GM12878 (cell line): ENCODE measurements at regions not wholly inside any gene's neighbourhood (a gene's known extent, or its start where the extent isn't known, plus 50 kb on each side); places are given as distances from the start of the nearest gene placed in this dataset.

ENCODE experiments used
- ATAC-seq: fragments of 200-7000 bp; cut with Tn5 transposase; 3 replicates; pipeline ENCODE4 v1.9.1; 2020; ENCODE audit warnings: mild to moderate bottlenecking, moderate library complexity
- BruUV-seq: library from RNA; stranded (reverse); fragments of 400-500 nt; replicated peaks from 2 replicates; lab custom pipeline; 2021; lab: Mats Ljungman, UMichigan
- CTCF ChIA-PET: fragments of 300-600 bp; sonication (Branson Sonifier 250); formaldehyde crosslinking; extraction: SDS; loops from one replicate; lab custom pipeline; 2021; ENCODE audit warnings: inconsistent platforms; lab: Yijun Ruan, JAX
- POLR2A ChIA-PET: fragments of 350-600 bp; formaldehyde crosslinking; extraction: SDS; loops from one replicate; lab custom pipeline; 2021; ENCODE audit warnings: inconsistent platforms; lab: Charles Lee
- RAD21 ChIA-PET: fragments of 300-600 bp; sonication (Branson Sonifier 250); formaldehyde crosslinking; loops from one replicate; lab custom pipeline; 2023; ENCODE audit warnings: antibody characterized with exemption; ENCODE audit not compliant: unreplicated experiment; lab: Charles Lee
- SMC1A ChIA-PET: fragments of 300-600 bp; sonication (Branson Sonifier 250); formaldehyde crosslinking; loops from one replicate; lab custom pipeline; 2023; ENCODE audit not compliant: unreplicated experiment, uncharacterized antibody; lab: Charles Lee
- DNase-seq: peaks from one replicate; pipeline ENCODE4 v3.0.0-alpha.2; 2011; ENCODE audit warnings: low read depth, low spot score
- FAIRE-seq: peaks from 3 replicates; lab custom pipeline; 2011; peaks lifted over from hg19 to GRCh38; lab: Jason Lieb, UNC
- H2AFZ ChIP-seq: 2 replicates; pipeline ENCODE4 v1.6.0; 2011; ENCODE audit warnings: low read depth, low read length, control low read depth; ENCODE audit not compliant: control insufficient read depth
- H3K27ac ChIP-seq: 2 replicates; pipeline ENCODE4 v1.5.1; 2011; ENCODE audit warnings: control low read depth; ENCODE audit not compliant: control insufficient read depth, insufficient read depth
- H3K27me3 ChIP-seq, 2 experiments: replicated peaks in 1 of 2; 2 replicates each; pipeline versions ENCODE4 v1.6.0 to v1.6.1; 2011; ENCODE audit warnings: low read length in 1 of 2; ENCODE audit not compliant: control insufficient read depth in 2 of 2, insufficient read depth in 2 of 2
- H3K36me3 ChIP-seq, 2 experiments: 2 replicates each; pipeline ENCODE4 v1.5.1; 2011; ENCODE audit warnings: low read length in 1 of 2; ENCODE audit not compliant: control insufficient read depth in 2 of 2, insufficient read depth in 2 of 2
- H3K4me1 ChIP-seq: 2 replicates; pipeline ENCODE4 v1.6.1; 2011; ENCODE audit warnings: mild to moderate bottlenecking, low read length, moderate library complexity, mixed read lengths; ENCODE audit not compliant: control insufficient read depth, insufficient read depth
- H3K4me2 ChIP-seq: 2 replicates; pipeline ENCODE4 v1.6.0; 2011; ENCODE audit warnings: control low read depth; ENCODE audit not compliant: control insufficient read depth, insufficient read depth
- H3K4me3 ChIP-seq: fragments of 200-600 bp; sonication (generic); 2 replicates; pipeline ENCODE4 v1.5.1; 2016
- H3K79me2 ChIP-seq: 2 replicates; pipeline ENCODE4 v1.6.0; 2011; ENCODE audit warnings: low read length; ENCODE audit not compliant: control insufficient read depth, insufficient read depth
- H3K9ac ChIP-seq: 2 replicates; pipeline ENCODE4 v1.8.0; 2011; ENCODE audit warnings: low read length, control low read depth, mixed read lengths; ENCODE audit not compliant: control insufficient read depth, insufficient read depth
- H3K9me3 ChIP-seq: replicated peaks from 3 replicates; pipeline ENCODE4 v1.5.1; 2011; ENCODE audit warnings: mild to moderate bottlenecking, low read length; ENCODE audit not compliant: control insufficient read depth, insufficient read depth
- H4K20me1 ChIP-seq: 2 replicates; pipeline ENCODE4 v1.6.0; 2011; ENCODE audit not compliant: control insufficient read depth, insufficient read depth
- ASH2L ChIP-seq: fragments of 300-600, 200-600 bp; sonication (generic); IDR thresholded peaks from 2 replicates; pipeline ENCODE4 v1.6.1; 2017; ENCODE audit warnings: low read depth, mild to moderate bottlenecking, borderline replicate concordance
- LARP7 ChIP-seq: fragments of 450-650 bp; IDR thresholded peaks from 2 replicates; pipeline ENCODE4 v1.6.1; 2017; ENCODE audit warnings: mild to moderate bottlenecking
- MEF2A ChIP-seq: IDR thresholded peaks from 2 replicates; pipeline ENCODE4 v1.6.1; 2011; ENCODE audit warnings: low read depth, mild to moderate bottlenecking, low read length, moderate library complexity; ENCODE audit not compliant: insufficient read depth
- NBN ChIP-seq: fragments of 450-650 bp; IDR thresholded peaks from 2 replicates; pipeline ENCODE4 v1.6.1; 2016
- SMAD1 ChIP-seq: fragments of 450-650 bp; IDR thresholded peaks from 2 replicates; pipeline ENCODE4 v1.6.1; 2018; ENCODE audit warnings: mild to moderate bottlenecking, low read depth; ENCODE audit not compliant: partially characterized antibody
- SREBF2 ChIP-seq: IDR thresholded peaks from 2 replicates; pipeline ENCODE4 v1.6.1; 2012; ENCODE audit warnings: mild to moderate bottlenecking, low read length
- SUZ12 ChIP-seq: fragments of 200-600 bp; sonication (generic); IDR thresholded peaks from one replicate; pipeline ENCODE4 v1.6.1; 2018; ENCODE audit warnings: antibody characterized with exemption, mild to moderate bottlenecking; ENCODE audit not compliant: unreplicated experiment
- WRNIP1 ChIP-seq: IDR thresholded peaks from 2 replicates; pipeline ENCODE4 v1.6.1; 2011; ENCODE audit warnings: low read depth, low read length, improper control_type of control experiment, borderline replicate concordance
- ZBED1 ChIP-seq: IDR thresholded peaks from 2 replicates; pipeline ENCODE4 v1.6.1; 2016; ENCODE audit warnings: borderline replicate concordance
- ZNF24 ChIP-seq: fragments of 450-650 bp; IDR thresholded peaks from 2 replicates; pipeline ENCODE4 v1.6.1; 2017; ENCODE audit warnings: antibody characterized with exemption, mild to moderate bottlenecking
- ZZZ3 ChIP-seq: IDR thresholded peaks from 2 replicates; pipeline ENCODE4 v1.6.1; 2011; ENCODE audit warnings: low read depth; ENCODE audit not compliant: control insufficient read depth, insufficient read length
- whole genome bisulfite sequencing: methylation state at CpG from one replicate; pipeline ENCODE4 v1.1.6; 2016; ENCODE audit warnings: low lambda C conversion rate; ENCODE audit not compliant: insufficient replicate concordance, insufficient coverage; ENCODE audit errors: missing lambda C conversion rate; 5-methylcytosine and 5-hydroxymethylcytosine counted together
- in situ Hi-C: fragments of 300-500 bp; cut with MboI; formaldehyde crosslinking; loops from 9 replicates; pipeline ENCODE4 v1.14.3; 2018; ENCODE audit warnings: mixed read lengths
- intact Hi-C: fragments of 100-400 bp; cut with micrococcal nuclease; formaldehyde crosslinking; loops from one replicate; pipeline ENCODE4 v1.14.2; 2022; ENCODE audit not compliant: unreplicated experiment
- TF ChIP-seq, protein P1 (sequence below): fragments of 450-650 bp; formaldehyde crosslinking; IDR thresholded peaks from 2 replicates; pipeline ENCODE4 v1.4.0; 2022; ENCODE audit warnings: mild to moderate bottlenecking, moderate library complexity
- TF ChIP-seq, protein P2 (sequence below): IDR thresholded peaks from 2 replicates; pipeline ENCODE4 v1.6.1; 2012; ENCODE audit warnings: low read depth, low read length, improper control_type of control experiment
- TF ChIP-seq, protein P3 (sequence below): fragments of 450-650 bp; conservative IDR thresholded peaks from 2 replicates; pipeline ENCODE4 v1.6.1; 2017; ENCODE audit warnings: mild to moderate bottlenecking, moderate library complexity

DNA sequence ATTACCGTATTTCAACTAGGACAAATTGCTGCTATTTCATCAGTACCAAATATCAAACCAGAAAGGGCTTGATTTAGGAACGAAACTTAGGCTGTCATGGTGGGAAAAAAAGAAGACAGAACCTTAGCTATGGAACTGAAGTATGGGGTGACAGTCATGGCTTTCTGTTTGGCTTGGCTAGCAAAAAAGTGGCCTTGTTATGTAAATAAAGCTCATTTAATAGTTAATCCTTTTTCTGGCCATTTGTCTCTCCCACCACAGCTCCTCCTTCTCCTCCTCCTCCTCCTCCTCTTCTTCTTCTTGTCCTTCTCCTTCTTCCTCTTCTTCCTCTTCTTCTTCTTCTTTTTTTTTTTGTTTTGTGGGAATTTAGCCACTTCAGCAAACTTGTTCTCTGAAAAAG, 434.7 kb upstream of the NDST4 start:
- Histone ChIP-seq H2AFZ (no peak overlapping the region), H3K79me2 (no peaks in the 10 kb centered on the region), H3K9me3 (no peaks in the 10 kb centered on the region), H3K4me3 (no peak overlapping the region), H3K4me2 (no peak overlapping the region), H3K4me1 (no peaks in the 10 kb centered on the region), H3K9ac (no peak overlapping the region), H4K20me1 (no peaks in the 10 kb centered on the region), H3K36me3 (no peaks in the 10 kb centered on the region), H3K27me3 (0 out of 4 replicates have a peak, but pooled peaks cover 0 to 1% of the 10 kb centered on the region in 2 experiments), H3K27ac (no peak overlapping the region)
- WGBS, result 40% methylated on average over 2 of the region's 2 CpGs
- TF ChIP-seq SMAD1 (no peak), ZNF24 (no peak), WRNIP1 (no peak), ZBED1 (no peak), NBN (no peak), MEF2A (no peak), LARP7 (no peak), ASH2L (no peak), SREBF2 (no peak), ZZZ3 (no peak), SUZ12 (no peak)
- TF ChIP-seq, protein P1, sequence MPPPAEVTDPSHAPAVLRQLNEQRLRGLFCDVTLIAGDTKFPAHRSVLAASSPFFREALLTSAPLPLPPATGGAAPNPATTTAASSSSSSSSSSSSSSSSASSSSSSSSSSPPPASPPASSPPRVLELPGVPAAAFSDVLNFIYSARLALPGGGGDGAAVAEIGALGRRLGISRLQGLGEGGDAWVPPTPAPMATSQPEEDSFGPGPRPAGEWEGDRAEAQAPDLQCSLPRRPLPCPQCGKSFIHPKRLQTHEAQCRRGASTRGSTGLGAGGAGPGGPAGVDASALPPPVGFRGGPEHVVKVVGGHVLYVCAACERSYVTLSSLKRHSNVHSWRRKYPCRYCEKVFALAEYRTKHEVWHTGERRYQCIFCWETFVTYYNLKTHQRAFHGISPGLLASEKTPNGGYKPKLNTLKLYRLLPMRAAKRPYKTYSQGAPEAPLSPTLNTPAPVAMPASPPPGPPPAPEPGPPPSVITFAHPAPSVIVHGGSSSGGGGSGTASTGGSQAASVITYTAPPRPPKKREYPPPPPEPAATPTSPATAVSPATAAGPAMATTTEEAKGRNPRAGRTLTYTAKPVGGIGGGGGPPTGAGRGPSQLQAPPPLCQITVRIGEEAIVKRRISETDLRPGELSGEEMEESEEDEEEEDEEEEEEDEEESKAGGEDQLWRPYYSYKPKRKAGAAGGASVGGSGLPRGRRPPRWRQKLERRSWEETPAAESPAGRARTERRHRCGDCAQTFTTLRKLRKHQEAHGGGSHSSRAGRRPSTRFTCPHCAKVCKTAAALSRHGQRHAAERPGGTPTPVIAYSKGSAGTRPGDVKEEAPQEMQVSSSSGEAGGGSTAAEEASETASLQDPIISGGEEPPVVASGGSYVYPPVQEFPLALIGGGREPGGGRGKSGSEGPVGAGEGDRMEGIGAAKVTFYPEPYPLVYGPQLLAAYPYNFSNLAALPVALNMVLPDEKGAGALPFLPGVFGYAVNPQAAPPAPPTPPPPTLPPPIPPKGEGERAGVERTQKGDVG (CRISPR knock-in tag), result no peak
- TF ChIP-seq, protein P2, sequence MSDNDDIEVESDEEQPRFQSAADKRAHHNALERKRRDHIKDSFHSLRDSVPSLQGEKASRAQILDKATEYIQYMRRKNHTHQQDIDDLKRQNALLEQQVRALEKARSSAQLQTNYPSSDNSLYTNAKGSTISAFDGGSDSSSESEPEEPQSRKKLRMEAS, result no peak
- TF ChIP-seq, protein P3, sequence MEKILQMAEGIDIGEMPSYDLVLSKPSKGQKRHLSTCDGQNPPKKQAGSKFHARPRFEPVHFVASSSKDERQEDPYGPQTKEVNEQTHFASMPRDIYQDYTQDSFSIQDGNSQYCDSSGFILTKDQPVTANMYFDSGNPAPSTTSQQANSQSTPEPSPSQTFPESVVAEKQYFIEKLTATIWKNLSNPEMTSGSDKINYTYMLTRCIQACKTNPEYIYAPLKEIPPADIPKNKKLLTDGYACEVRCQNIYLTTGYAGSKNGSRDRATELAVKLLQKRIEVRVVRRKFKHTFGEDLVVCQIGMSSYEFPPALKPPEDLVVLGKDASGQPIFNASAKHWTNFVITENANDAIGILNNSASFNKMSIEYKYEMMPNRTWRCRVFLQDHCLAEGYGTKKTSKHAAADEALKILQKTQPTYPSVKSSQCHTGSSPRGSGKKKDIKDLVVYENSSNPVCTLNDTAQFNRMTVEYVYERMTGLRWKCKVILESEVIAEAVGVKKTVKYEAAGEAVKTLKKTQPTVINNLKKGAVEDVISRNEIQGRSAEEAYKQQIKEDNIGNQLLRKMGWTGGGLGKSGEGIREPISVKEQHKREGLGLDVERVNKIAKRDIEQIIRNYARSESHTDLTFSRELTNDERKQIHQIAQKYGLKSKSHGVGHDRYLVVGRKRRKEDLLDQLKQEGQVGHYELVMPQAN, result no peak
- ChIA-PET CTCF (interaction anchor here (0.7 kb wide), 1 partner anchor 610 kb away, joined by 3 read pairs; no protein-coding TSS in a partner anchor), POLR2A (interaction anchor here (0.6 to 0.7 kb wide), 4 partner anchors 36 to 327 kb away, joined by 3 to 4 read pairs (median 4); no protein-coding TSS in a partner anchor), SMC1A (interaction anchor here (0.6 to 1.3 kb wide), 3 partner anchors 310 to 322 kb away, joined by 3 read pairs; no protein-coding TSS in a partner anchor), RAD21 (no interaction called here)
- DNase-seq (no peak), ATAC-seq (no peak), FAIRE-seq (no peak)
- in situ Hi-C loops, result loop anchor here (25.0 kb wide), 1 partner anchor 461 kb away; no protein-coding TSS in a partner anchor
- intact Hi-C loops, result no loop called here
- no TSS peak for BruUV-seq
